Skeletal muscle satellite cell (primary cell): ENCODE measurements at regions not wholly inside any gene's neighbourhood (a gene's known extent, or its start where the extent isn't known, plus 50 kb on each side); places are given as distances from the start of the nearest gene placed in this dataset.

Experiments used
- H3K27me3 ChIP-seq: 2 replicates; pipeline ENCODE4 v1.7.0; 2013; ENCODE audit warnings: low read length; ENCODE audit not compliant: control insufficient read depth, insufficient read depth
- H3K36me3 ChIP-seq: 2 replicates; pipeline ENCODE4 v1.7.0; 2013; ENCODE audit warnings: mild to moderate bottlenecking, control low read depth, low read length; ENCODE audit not compliant: insufficient read depth
- H3K4me1 ChIP-seq: 2 replicates; pipeline ENCODE4 v1.7.0; 2013; ENCODE audit warnings: low read length; ENCODE audit not compliant: control insufficient read depth, insufficient read depth
- H3K4me2 ChIP-seq: 2 replicates; pipeline ENCODE4 v1.7.0; 2013; ENCODE audit warnings: mild to moderate bottlenecking, low read length
- H3K4me3 ChIP-seq: 2 replicates; pipeline ENCODE4 v1.7.0; 2013; ENCODE audit warnings: low read length
- H3K9ac ChIP-seq: 2 replicates; pipeline ENCODE4 v1.7.0; 2013; ENCODE audit warnings: mild to moderate bottlenecking, low read depth, low read length, moderate library complexity
- H3K9me3 ChIP-seq: replicated peaks from 2 replicates; pipeline ENCODE4 v1.7.0; 2013; ENCODE audit warnings: mild to moderate bottlenecking, control low read depth, low read length

- no peak overlapping the region for H3K9ac ChIP-seq
- no peaks in the 10 kb centered on the region for H3K9me3 ChIP-seq
- no peak overlapping the region for H3K4me3 ChIP-seq
- no peaks in the 10 kb centered on the region for H3K27me3 ChIP-seq
- H3K36me3 ChIP-seq, result no peaks in the 10 kb centered on the region
- no peak overlapping the region for H3K4me2 ChIP-seq
- H3K4me1 ChIP-seq, result no peaks in the 10 kb centered on the region
Measured at GRCh38 chr4:141290771-141291170, 70.1 kb downstream of the ZNF330 start.

GRCh38 chr4:141294306-141294705 lies 73.6 kb downstream of the ZNF330 start:
- Histone ChIP-seq H3K4me3 (no peak overlapping the region), H3K9ac (no peak overlapping the region), H3K4me1 (no peaks in the 10 kb centered on the region), H3K36me3 (no peaks in the 10 kb centered on the region), H3K4me2 (no peak overlapping the region), H3K27me3 (no peaks in the 10 kb centered on the region), H3K9me3 (no peaks in the 10 kb centered on the region)

- no peaks in the 10 kb centered on the region for H3K4me1 ChIP-seq
- H3K36me3 ChIP-seq, result no peaks in the 10 kb centered on the region
- no peak overlapping the region for H3K9ac ChIP-seq
- no peaks in the 10 kb centered on the region for H3K27me3 ChIP-seq
- no peaks in the 10 kb centered on the region for H3K9me3 ChIP-seq
- H3K4me2 ChIP-seq, result no peak overlapping the region
- H3K4me3 ChIP-seq, result no peak overlapping the region
Measured at GRCh38 chr4:141301216-141301615, 80.5 kb downstream of the ZNF330 start.

GRCh38 chr4:141302924-141303323 lies 82.2 kb downstream of the ZNF330 start:
- Histone ChIP-seq H3K9me3 (no peaks in the 10 kb centered on the region), H3K4me3 (no peak overlapping the region), H3K4me2 (no peak overlapping the region), H3K27me3 (no peaks in the 10 kb centered on the region), H3K4me1 (no peaks in the 10 kb centered on the region), H3K9ac (no peak overlapping the region), H3K36me3 (no peaks in the 10 kb centered on the region)

- no peaks in the 10 kb centered on the region for H3K27me3 ChIP-seq
- no peak overlapping the region for H3K9ac ChIP-seq
- no peak overlapping the region for H3K4me3 ChIP-seq
- H3K4me2 ChIP-seq, result no peak overlapping the region
- H3K4me1 ChIP-seq, result no peaks in the 10 kb centered on the region
- H3K9me3 ChIP-seq, result no peaks in the 10 kb centered on the region
- H3K36me3 ChIP-seq, result no peaks in the 10 kb centered on the region
Measured at GRCh38 chr4:141304346-141304745, 83.7 kb downstream of the ZNF330 start.

GRCh38 chr4:141306331-141306730 lies 85.6 kb downstream of the ZNF330 start:
- H3K9me3 ChIP-seq, result no peaks in the 10 kb centered on the region
- H3K4me3 ChIP-seq, result no peak overlapping the region
- H3K9ac ChIP-seq, result no peak overlapping the region
- H3K4me1 ChIP-seq, result no peaks in the 10 kb centered on the region
- no peak overlapping the region for H3K4me2 ChIP-seq
- no peaks in the 10 kb centered on the region for H3K36me3 ChIP-seq
- no peaks in the 10 kb centered on the region for H3K27me3 ChIP-seq

GRCh38 chr4:141307241-141307689 lies 86.6 kb downstream of the ZNF330 start:
- no peaks in the 10 kb centered on the region for H3K9me3 ChIP-seq
- no peaks in the 10 kb centered on the region for H3K27me3 ChIP-seq
- no peak overlapping the region for H3K9ac ChIP-seq
- H3K36me3 ChIP-seq, result no peaks in the 10 kb centered on the region
- H3K4me3 ChIP-seq, result no peak overlapping the region
- peak overlapping the region; percentile 10 for H3K4me2 ChIP-seq
- no peaks in the 10 kb centered on the region for H3K4me1 ChIP-seq

- Histone ChIP-seq H3K9me3 (no peaks in the 10 kb centered on the region), H3K4me1 (no peaks in the 10 kb centered on the region), H3K4me2 (no peak overlapping the region), H3K27me3 (no peaks in the 10 kb centered on the region), H3K9ac (no peak overlapping the region), H3K4me3 (no peak overlapping the region), H3K36me3 (no peaks in the 10 kb centered on the region)
Measured at GRCh38 chr4:141309874-141310273, 89.2 kb downstream of the ZNF330 start.

- no peak overlapping the region for H3K4me3 ChIP-seq
- H3K36me3 ChIP-seq, result no peaks in the 10 kb centered on the region
- H3K9me3 ChIP-seq, result no peaks in the 10 kb centered on the region
- H3K9ac ChIP-seq, result no peak overlapping the region
- H3K4me2 ChIP-seq, result no peak overlapping the region
- no peaks in the 10 kb centered on the region for H3K27me3 ChIP-seq
- no peaks in the 10 kb centered on the region for H3K4me1 ChIP-seq
Measured at GRCh38 chr4:141311246-141312204, 90.8 kb downstream of the ZNF330 start.

GRCh38 chr4:141314627-141315026 lies 93.9 kb downstream of the ZNF330 start:
- H3K4me1 ChIP-seq, result no peaks in the 10 kb centered on the region
- H3K9ac ChIP-seq, result no peak overlapping the region
- H3K27me3 ChIP-seq, result no peaks in the 10 kb centered on the region
- H3K4me3 ChIP-seq, result no peak overlapping the region
- no peaks in the 10 kb centered on the region for H3K36me3 ChIP-seq
- no peak overlapping the region for H3K4me2 ChIP-seq
- H3K9me3 ChIP-seq, result no peaks in the 10 kb centered on the region

- no peaks in the 10 kb centered on the region for H3K27me3 ChIP-seq
- no peaks in the 10 kb centered on the region for H3K36me3 ChIP-seq
- H3K9ac ChIP-seq, result peak overlapping the region; percentile 47
- H3K4me3 ChIP-seq, result no peak overlapping the region
- H3K4me1 ChIP-seq, result peaks cover 27% of the 10 kb centered on the region
- H3K4me2 ChIP-seq, result peak overlapping the region; percentile 45
- H3K9me3 ChIP-seq, result no peaks in the 10 kb centered on the region
Measured at GRCh38 chr4:141328560-141329173, 108.0 kb downstream of the ZNF330 start.
